ENCODE measurements at regions not wholly inside any gene's neighbourhood (a gene's known extent, or its start where the extent isn't known, plus 50 kb on each side); places are given as distances from the start of the nearest gene placed in this dataset.
"Not testable (repeated sequence)": the region's sequence is repeated elsewhere in the genome, so short reads cannot be mapped to it uniquely, and the experiment has no call there.

DNA sequence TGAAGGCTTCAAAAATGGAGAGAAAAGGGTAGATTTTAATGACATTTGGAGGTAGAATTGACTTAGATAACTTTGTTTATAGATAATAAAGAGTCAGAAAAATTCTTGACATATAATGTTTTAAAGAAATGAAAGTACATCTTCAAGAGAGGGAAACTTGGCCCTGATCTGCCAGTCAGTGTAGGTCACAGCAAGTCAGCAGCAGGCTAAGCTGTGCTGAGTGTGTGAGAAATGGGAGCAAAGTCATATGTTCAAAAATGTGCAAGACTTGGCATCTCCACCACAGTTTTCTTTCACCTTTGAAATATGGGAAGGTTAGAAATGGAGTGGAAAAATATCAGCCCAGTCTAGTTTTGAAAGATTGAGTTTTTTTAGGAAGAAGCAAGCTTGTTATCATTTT lies 1761.3 kb downstream of the KHDRBS2 start:
- DNase-seq; H3K27me3 ChIP-seq (ENCODE audit: control insufficient read depth, insufficient read depth, low read length); H3K9me3 Mint-ChIP-seq; H3K4me1 ChIP-seq (ENCODE audit: control insufficient read depth, insufficient read depth, low read length, poor library complexity, severe bottlenecking); H3K27me3 Mint-ChIP-seq; H3K4me3 ChIP-seq (ENCODE audit: low read depth, low read length); H3K9me3 ChIP-seq (ENCODE audit: control insufficient read depth in 2 of 2, low read length in 2 of 2); H3K27ac ChIP-seq (ENCODE audit: insufficient read depth, low read length, poor library complexity, severe bottlenecking); H3K36me3 ChIP-seq (ENCODE audit: control insufficient read depth, insufficient read depth, low read length); H3K27ac Mint-ChIP-seq; H3K36me3 Mint-ChIP-seq; H3K4me1 Mint-ChIP-seq; ATAC-seq (ENCODE audit: low read depth in 2 of 2); H3K4me3 Mint-ChIP-seq: not testable (repeated sequence)

DNA sequence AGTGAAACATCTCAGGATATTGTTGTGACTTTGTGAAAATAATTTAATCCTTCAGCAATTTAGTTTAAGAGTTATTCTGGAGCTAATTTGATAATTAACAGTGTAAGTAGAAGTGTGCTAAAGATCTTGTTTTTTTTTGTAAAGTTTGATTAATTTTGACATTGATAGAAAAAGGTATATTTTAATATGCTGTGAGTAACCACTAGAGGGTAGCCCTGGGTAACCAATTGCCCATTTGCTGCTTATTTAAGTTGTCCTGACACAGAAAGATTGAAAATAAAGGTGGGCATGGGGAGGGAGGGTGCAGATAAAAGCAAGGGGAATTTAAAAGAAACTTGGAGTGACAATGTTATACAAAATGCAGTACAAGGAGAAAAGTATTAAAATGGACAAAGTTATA lies 1808.3 kb downstream of the KHDRBS2 start:
- DNase-seq; ATAC-seq (ENCODE audit: low read depth in 2 of 2); H3K27ac ChIP-seq (ENCODE audit: insufficient read depth, low read length, poor library complexity, severe bottlenecking): not testable (repeated sequence)

GRCh38 chr6:60473805-60474204 lies 1812.2 kb downstream of the KHDRBS2 start:
- not testable (repeated sequence) for H3K36me3 Mint-ChIP-seq; H3K27me3 Mint-ChIP-seq; H3K4me3 Mint-ChIP-seq; H3K9me3 Mint-ChIP-seq; H3K27ac Mint-ChIP-seq; H3K4me3 ChIP-seq (ENCODE audit: low read depth, low read length); H3K36me3 ChIP-seq (ENCODE audit: control insufficient read depth, insufficient read depth, low read length); H3K4me1 Mint-ChIP-seq; H3K9me3 ChIP-seq (ENCODE audit: control insufficient read depth in 2 of 2, low read length in 2 of 2); H3K27ac ChIP-seq (ENCODE audit: insufficient read depth, low read length, poor library complexity, severe bottlenecking); DNase-seq; H3K27me3 ChIP-seq (ENCODE audit: control insufficient read depth, insufficient read depth, low read length); ATAC-seq (ENCODE audit: low read depth in 2 of 2); H3K4me1 ChIP-seq (ENCODE audit: control insufficient read depth, insufficient read depth, low read length, poor library complexity, severe bottlenecking)

More for the DNA sequence above, 1808.3 kb downstream of the KHDRBS2 start:
- not testable (repeated sequence) for H3K4me3 Mint-ChIP-seq; H3K27me3 Mint-ChIP-seq; H3K4me1 Mint-ChIP-seq; H3K4me3 ChIP-seq (ENCODE audit: low read depth, low read length); H3K9me3 Mint-ChIP-seq; H3K4me1 ChIP-seq (ENCODE audit: control insufficient read depth, insufficient read depth, low read length, poor library complexity, severe bottlenecking); H3K9me3 ChIP-seq (ENCODE audit: control insufficient read depth in 2 of 2, low read length in 2 of 2); H3K36me3 ChIP-seq (ENCODE audit: control insufficient read depth, insufficient read depth, low read length); H3K27me3 ChIP-seq (ENCODE audit: control insufficient read depth, insufficient read depth, low read length); H3K36me3 Mint-ChIP-seq; H3K27ac Mint-ChIP-seq

DNA sequence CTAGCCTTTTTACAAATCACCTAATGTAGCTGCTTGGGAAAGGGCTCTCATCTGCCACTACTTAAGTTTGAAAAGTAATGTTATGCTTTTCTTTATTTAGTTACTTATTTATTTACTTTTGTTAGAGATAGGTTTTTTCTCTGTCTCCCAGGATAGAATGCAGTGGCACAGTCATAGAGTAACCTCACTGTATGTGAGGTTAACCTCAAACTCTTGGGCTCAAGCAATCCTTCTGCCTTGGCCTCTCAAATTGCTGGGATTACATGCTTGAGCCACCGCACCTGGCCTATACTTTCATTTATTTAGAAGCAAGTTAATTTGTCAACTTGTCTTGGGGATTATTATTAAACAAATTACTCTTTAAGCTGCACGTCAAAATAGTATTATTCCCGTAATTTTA lies 1814.6 kb downstream of the KHDRBS2 start:
- H3K36me3 Mint-ChIP-seq; DNase-seq; H3K4me1 ChIP-seq (ENCODE audit: control insufficient read depth, insufficient read depth, low read length, poor library complexity, severe bottlenecking); H3K36me3 ChIP-seq (ENCODE audit: control insufficient read depth, insufficient read depth, low read length); H3K27me3 Mint-ChIP-seq; H3K27me3 ChIP-seq (ENCODE audit: control insufficient read depth, insufficient read depth, low read length); ATAC-seq (ENCODE audit: low read depth in 2 of 2); H3K4me1 Mint-ChIP-seq; H3K4me3 ChIP-seq (ENCODE audit: low read depth, low read length); H3K27ac Mint-ChIP-seq; H3K27ac ChIP-seq (ENCODE audit: insufficient read depth, low read length, poor library complexity, severe bottlenecking); H3K9me3 ChIP-seq (ENCODE audit: control insufficient read depth in 2 of 2, low read length in 2 of 2); H3K4me3 Mint-ChIP-seq; H3K9me3 Mint-ChIP-seq: not testable (repeated sequence)

DNA sequence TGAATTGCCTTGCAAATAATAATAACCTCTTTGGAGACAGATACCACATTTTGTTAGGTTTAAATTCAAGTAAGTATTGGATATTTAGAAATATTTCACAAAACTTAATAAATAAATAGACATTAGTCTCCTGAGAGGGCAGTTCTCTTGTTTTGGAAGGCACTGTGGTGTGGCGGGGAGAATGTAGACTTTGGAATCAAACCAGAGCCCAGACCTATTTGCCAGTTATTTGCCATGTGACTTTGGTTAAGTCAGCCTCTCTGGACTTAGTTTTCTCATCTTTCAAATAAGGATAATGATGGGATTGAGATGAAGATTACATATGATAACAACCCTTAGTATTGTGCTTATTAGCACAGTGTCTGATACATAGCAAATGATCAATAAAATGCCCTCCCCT lies 1835.6 kb downstream of the KHDRBS2 start:
- not testable (repeated sequence) for H3K9me3 Mint-ChIP-seq; H3K36me3 Mint-ChIP-seq; H3K27ac Mint-ChIP-seq; H3K36me3 ChIP-seq (ENCODE audit: control insufficient read depth, insufficient read depth, low read length); H3K27me3 Mint-ChIP-seq; H3K27ac ChIP-seq (ENCODE audit: insufficient read depth, low read length, poor library complexity, severe bottlenecking); H3K4me3 ChIP-seq (ENCODE audit: low read depth, low read length); H3K9me3 ChIP-seq (ENCODE audit: control insufficient read depth in 2 of 2, low read length in 2 of 2); H3K4me3 Mint-ChIP-seq; ATAC-seq (ENCODE audit: low read depth in 2 of 2); H3K4me1 ChIP-seq (ENCODE audit: control insufficient read depth, insufficient read depth, low read length, poor library complexity, severe bottlenecking); DNase-seq; H3K4me1 Mint-ChIP-seq; H3K27me3 ChIP-seq (ENCODE audit: control insufficient read depth, insufficient read depth, low read length)

DNA sequence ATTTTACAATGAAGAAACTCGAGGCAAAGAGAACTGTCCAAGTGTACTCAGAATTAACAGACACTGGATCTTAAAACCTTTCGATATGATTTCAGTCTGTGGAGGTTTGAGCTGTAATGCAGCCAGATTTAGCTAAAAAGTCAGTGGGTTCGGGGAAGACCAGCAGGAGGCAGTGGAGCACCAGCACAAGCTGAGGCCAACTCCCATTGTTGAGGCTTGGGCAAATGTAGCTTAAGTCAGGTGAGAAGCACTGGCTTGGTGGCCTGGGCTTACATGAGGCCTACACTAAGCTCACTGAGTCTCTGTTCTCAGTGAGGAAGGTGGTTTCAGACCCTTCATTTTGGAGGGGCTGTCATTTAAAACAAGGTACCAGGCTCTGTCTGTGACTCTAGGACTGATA lies 1841.5 kb downstream of the KHDRBS2 start:
- not testable (repeated sequence) for H3K27ac ChIP-seq (ENCODE audit: insufficient read depth, low read length, poor library complexity, severe bottlenecking); H3K4me3 Mint-ChIP-seq; H3K4me1 ChIP-seq (ENCODE audit: control insufficient read depth, insufficient read depth, low read length, poor library complexity, severe bottlenecking); H3K4me3 ChIP-seq (ENCODE audit: low read depth, low read length); H3K36me3 Mint-ChIP-seq; H3K9me3 Mint-ChIP-seq; H3K27ac Mint-ChIP-seq; H3K36me3 ChIP-seq (ENCODE audit: control insufficient read depth, insufficient read depth, low read length); DNase-seq; ATAC-seq (ENCODE audit: low read depth in 2 of 2); H3K27me3 Mint-ChIP-seq; H3K4me1 Mint-ChIP-seq; H3K9me3 ChIP-seq (ENCODE audit: control insufficient read depth in 2 of 2, low read length in 2 of 2); H3K27me3 ChIP-seq (ENCODE audit: control insufficient read depth, insufficient read depth, low read length)

DNA sequence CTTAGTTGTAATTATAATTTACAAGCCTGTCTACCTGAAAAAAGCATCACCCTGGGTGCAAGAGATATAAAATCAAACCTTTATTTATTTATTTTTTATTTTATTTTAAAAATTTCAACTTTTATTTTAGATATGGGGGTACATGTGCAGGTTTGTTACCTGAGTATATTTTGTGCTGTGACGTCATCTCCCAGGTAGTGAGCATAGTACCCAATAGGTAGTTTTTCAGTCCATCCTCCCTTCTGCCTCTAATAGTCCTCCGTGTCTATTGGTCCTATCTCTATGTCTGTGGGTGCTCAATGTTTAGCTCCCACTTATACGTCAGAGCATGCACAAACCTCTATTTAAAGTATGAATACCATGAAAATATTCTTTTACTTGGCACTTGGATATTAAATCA lies 1846.3 kb downstream of the KHDRBS2 start:
- H3K9me3 ChIP-seq (ENCODE audit: control insufficient read depth in 2 of 2, low read length in 2 of 2); H3K27me3 Mint-ChIP-seq; ATAC-seq (ENCODE audit: low read depth in 2 of 2); H3K36me3 Mint-ChIP-seq; DNase-seq; H3K27ac Mint-ChIP-seq; H3K4me1 Mint-ChIP-seq; H3K27ac ChIP-seq (ENCODE audit: insufficient read depth, low read length, poor library complexity, severe bottlenecking); H3K4me1 ChIP-seq (ENCODE audit: control insufficient read depth, insufficient read depth, low read length, poor library complexity, severe bottlenecking); H3K4me3 ChIP-seq (ENCODE audit: low read depth, low read length); H3K27me3 ChIP-seq (ENCODE audit: control insufficient read depth, insufficient read depth, low read length); H3K9me3 Mint-ChIP-seq; H3K36me3 ChIP-seq (ENCODE audit: control insufficient read depth, insufficient read depth, low read length); H3K4me3 Mint-ChIP-seq: not testable (repeated sequence)

DNA sequence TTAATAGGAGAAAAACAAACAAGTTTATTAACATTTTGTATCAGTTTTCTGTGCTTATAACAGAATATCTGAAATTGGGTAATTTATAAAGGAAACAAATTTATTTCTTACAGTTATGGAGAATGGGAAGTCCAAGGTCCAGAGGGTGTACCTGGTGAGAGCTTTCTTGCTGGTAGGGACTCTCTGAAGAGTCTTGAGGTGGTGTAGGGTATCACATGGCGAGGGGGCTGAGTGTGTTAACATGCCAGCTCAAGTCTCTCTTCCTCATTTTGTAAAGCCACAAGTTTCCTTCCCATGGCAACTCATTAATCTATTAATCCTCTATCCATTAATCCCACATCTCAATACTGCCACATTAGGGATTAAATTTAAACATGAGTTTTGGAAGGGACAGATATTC lies 1863.3 kb downstream of the KHDRBS2 start:
- not testable (repeated sequence) for H3K27me3 ChIP-seq (ENCODE audit: control insufficient read depth, insufficient read depth, low read length); H3K4me1 Mint-ChIP-seq; DNase-seq; H3K27ac Mint-ChIP-seq; H3K27me3 Mint-ChIP-seq; H3K4me1 ChIP-seq (ENCODE audit: control insufficient read depth, insufficient read depth, low read length, poor library complexity, severe bottlenecking); H3K27ac ChIP-seq (ENCODE audit: insufficient read depth, low read length, poor library complexity, severe bottlenecking); H3K36me3 ChIP-seq (ENCODE audit: control insufficient read depth, insufficient read depth, low read length); H3K4me3 Mint-ChIP-seq; H3K9me3 ChIP-seq (ENCODE audit: control insufficient read depth in 2 of 2, low read length in 2 of 2); H3K4me3 ChIP-seq (ENCODE audit: low read depth, low read length); ATAC-seq (ENCODE audit: low read depth in 2 of 2); H3K36me3 Mint-ChIP-seq
- peaks cover 0 to 14% (median 4%) of the 10 kb centered on the region in 7 donors for H3K9me3 Mint-ChIP-seq
